ENCODE measurements at regions not wholly inside any gene's neighbourhood (a gene's known extent, or its start where the extent isn't known, plus 50 kb on each side); places are given as distances from the start of the nearest gene placed in this dataset.

- Histone ChIP-seq H3K79me1 (ENCODE audit: low read depth in 1 of 2, low read length in 2 of 2) (no peaks in the 10 kb centered on the region), H4K5ac (ENCODE audit: low read depth, low read length) (no peak overlapping the region), H4K20me1 (ENCODE audit: insufficient read depth, low read length) (no peaks in the 10 kb centered on the region), H3K36me3 (ENCODE audit: control insufficient read depth, insufficient read depth, low read length) (no peaks in the 10 kb centered on the region), H4K91ac (ENCODE audit: insufficient read depth, low read depth, low read length) (no peak overlapping the region), H2AFZ (replicated peaks; ENCODE audit: low read length, poor library complexity) (no peak overlapping the region), H3K27me3 (ENCODE audit: control insufficient read depth, insufficient read depth, low read length) (peaks cover 13% of the 10 kb centered on the region), H3K14ac (replicated peaks; ENCODE audit: low read depth, low read length) (no peak overlapping the region), H3K9me3 (ENCODE audit: control insufficient read depth, insufficient read depth, low read length) (no peaks in the 10 kb centered on the region), H2AK5ac (ENCODE audit: low read depth, low read length) (no peak overlapping the region), H3K4me2 (ENCODE audit: low read depth, low read length) (no peak overlapping the region), H3K9ac (ENCODE audit: low read depth, low read length) (no peak overlapping the region), H3K23ac (ENCODE audit: low read depth, low read length) (no peak overlapping the region), H3K27ac (ENCODE audit: insufficient read depth, low read length) (no peak overlapping the region), H2BK20ac (ENCODE audit: low read depth, low read length) (no peak overlapping the region), H2BK15ac (ENCODE audit: low read depth, low read length) (no peak overlapping the region), H2AK9ac (replicated peaks; ENCODE audit: low read depth, low read length, poor library complexity) (no peak overlapping the region), H3K4me1 (ENCODE audit: control insufficient read depth, insufficient read depth, low read length) (no peaks in the 10 kb centered on the region), H2BK5ac (ENCODE audit: low read depth, low read length, poor library complexity, severe bottlenecking) (no peak overlapping the region), H3K4me3 (ENCODE audit: insufficient read depth, low read depth, low read length) (no peak overlapping the region), H3K18ac (ENCODE audit: low read depth, low read length) (no peak overlapping the region), H2BK120ac (ENCODE audit: low read depth, low read length) (no peak overlapping the region), H3K4ac (ENCODE audit: low read depth, low read length) (no peak overlapping the region), H3K9me1 (ENCODE audit: insufficient read depth, low read length) (no peaks in the 10 kb centered on the region), H4K8ac (ENCODE audit: low read depth in 2 of 2, low read length in 2 of 2) (no peak overlapping the region), H3K56ac (ENCODE audit: extremely low read depth, insufficient read depth, low read length) (no peak overlapping the region)
- dilution Hi-C loops (cut with HindIII; ENCODE audit: low sequenced_read_pairs, unreplicated experiment) (no loop called here), intact Hi-C loops (cut with micrococcal nuclease) (no loop called here), in situ Hi-C loops (cut with MboI; ENCODE audit: low sequenced_read_pairs) (no loop called here)
- CTCF ChIA-PET, result no interaction called here
- ATAC-seq (ENCODE audit: low read depth), result no peak
- TF ChIP-seq RCOR1 (IDR thresholded peaks at IDR 0.05; ENCODE audit: insufficient replicate concordance, low read length) (no peak), CHD1 (IDR thresholded peaks at IDR 0.05; ENCODE audit: low read depth, low read length) (no peak), CTCF (conservative IDR thresholded peaks at IDR 0.05; ENCODE audit: low read depth, low read length) (no peak), MAZ (IDR thresholded peaks at IDR 0.05; ENCODE audit: borderline replicate concordance, low read depth, low read length) (no peak), NFE2L2 (IDR thresholded peaks at IDR 0.05; ENCODE audit: low read depth, low read length) (no peak), BHLHE40 (IDR thresholded peaks at IDR 0.05; ENCODE audit: low read depth, low read length) (no peak), USF2 (IDR thresholded peaks at IDR 0.05; ENCODE audit: low read depth, low read length) (no peak), FOS (IDR thresholded peaks at IDR 0.05; ENCODE audit: low read depth, low read length) (no peak), ELK1 (IDR thresholded peaks at IDR 0.05; ENCODE audit: borderline replicate concordance, low read depth, low read length) (no peak), POLR2A (IDR thresholded peaks at IDR 0.05; ENCODE audit: low read depth, low read length) (no peak), RFX5 (IDR thresholded peaks at IDR 0.05; ENCODE audit: low read depth, low read length) (no peak), MAFK (IDR thresholded peaks at IDR 0.05; ENCODE audit: low read depth, low read length) (no peak), MXI1 (IDR thresholded peaks at IDR 0.05; ENCODE audit: borderline replicate concordance, low read depth, low read length) (no peak), RAD21 (IDR thresholded peaks at IDR 0.05; ENCODE audit: low read length) (no peak), SMC3 (IDR thresholded peaks at IDR 0.05; ENCODE audit: low read depth, low read length) (no peak), CEBPB (IDR thresholded peaks at IDR 0.05; ENCODE audit: low read depth, low read length) (no peak)
- BruUV-seq (replicated peaks), result no TSS peak
- WGBS, 2 experiments (ENCODE audit: extremely low coverage in 2 of 2, insufficient read length in 1 of 2), result no CpG with 5 or more reads among the region's 3 CpGs
- POLR2A ChIA-PET (ENCODE audit: unreplicated experiment), result no interaction called here
- DNase-seq, result no peak
These were observed 57.0 kb upstream of the MEGF10 start for GRCh38 chr5:127233590-127233989.

Data from IMR-90 (cell line).